K562 (cell line): ENCODE measurements at regions not wholly inside any gene's neighbourhood (a gene's known extent, or its start where the extent isn't known, plus 50 kb on each side); places are given as distances from the start of the nearest gene placed in this dataset.

Source experiments
- ARID4B ChIP-seq: sonication (generic); formaldehyde crosslinking; IDR thresholded peaks from 2 replicates; pipeline ENCODE4 v1.8.0; 2022; ENCODE audit warnings: mild to moderate bottlenecking, missing genetic modification reagents
- CBX1 ChIP-seq: sonication (generic); IDR thresholded peaks from 2 replicates; pipeline ENCODE4 v1.6.1; 2016; ENCODE audit warnings: antibody characterized with exemption, low read depth, mild to moderate bottlenecking
- HBP1 ChIP-seq: fragments of 450-650 bp; formaldehyde crosslinking; IDR thresholded peaks from 2 replicates; pipeline ENCODE4 v1.4.0; 2022; ENCODE audit warnings: missing genetic modification characterization
- PHTF2 ChIP-seq: fragments of 250-450 bp; sonication (Bioruptor Pico); IDR thresholded peaks from 2 replicates; pipeline ENCODE4 v1.5.0; 2021; ENCODE audit warnings: mild to moderate bottlenecking
- ZNF408 ChIP-seq: fragments of 250-450 bp; sonication (Bioruptor Pico); IDR thresholded peaks from 2 replicates; pipeline ENCODE4 v1.4.0; 2020; ENCODE audit warnings: low read depth, mild to moderate bottlenecking, moderate library complexity
- ZNF644 ChIP-seq: fragments of 200-800 bp; sonication (Bioruptor generic); IDR thresholded peaks from 2 replicates; pipeline ENCODE4 v1.6.1; 2016; ENCODE audit warnings: low read depth, missing genetic modification characterization, missing compliant biosample characterization
- ZNF77 ChIP-seq: fragments of 250-450 bp; sonication (Bioruptor Pico); IDR thresholded peaks from 2 replicates; pipeline ENCODE4 v1.5.0; 2020
- TF ChIP-seq, protein P1 (sequence below), 2 experiments: IDR thresholded peaks; 2 replicates each; pipeline ENCODE4 v1.6.1; 2011; ENCODE audit warnings: borderline replicate concordance in 1 of 2, control low read depth in 1 of 2, low read depth in 1 of 2, low read length in 1 of 2, mild to moderate bottlenecking in 1 of 2, mixed read lengths in 1 of 2, moderate library complexity in 1 of 2; ENCODE audit not compliant: insufficient read depth in 1 of 2, insufficient read length in 1 of 2, poor library complexity in 1 of 2, severe bottlenecking in 1 of 2; ENCODE audit errors: extremely low read depth in 1 of 2
- TF ChIP-seq, protein P2 (sequence below): sonication (generic); formaldehyde crosslinking; IDR thresholded peaks from 2 replicates; pipeline ENCODE4 v1.8.1; 2022; ENCODE audit warnings: missing genetic modification reagents
- TF ChIP-seq, protein P3 (sequence below): fragments of 200-400 bp; formaldehyde crosslinking; IDR thresholded peaks from 2 replicates; pipeline ENCODE4 v1.6.1; 2017; ENCODE audit warnings: mild to moderate bottlenecking, low read depth, low read length, moderate library complexity

- TF ChIP-seq ARID4B (CRISPR knock-in tag): no peak
- TF ChIP-seq ZNF644: no peak
- TF ChIP-seq ZNF77: no peak
- no peak for TF ChIP-seq PHTF2 (CRISPR knock-in tag)
- TF ChIP-seq, protein P1, sequence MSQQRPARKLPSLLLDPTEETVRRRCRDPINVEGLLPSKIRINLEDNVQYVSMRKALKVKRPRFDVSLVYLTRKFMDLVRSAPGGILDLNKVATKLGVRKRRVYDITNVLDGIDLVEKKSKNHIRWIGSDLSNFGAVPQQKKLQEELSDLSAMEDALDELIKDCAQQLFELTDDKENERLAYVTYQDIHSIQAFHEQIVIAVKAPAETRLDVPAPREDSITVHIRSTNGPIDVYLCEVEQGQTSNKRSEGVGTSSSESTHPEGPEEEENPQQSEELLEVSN (IDR thresholded peaks at IDR 0.05; ENCODE audit: borderline replicate concordance in 1 of 2, extremely low read depth in 1 of 2, insufficient read depth in 1 of 2, insufficient read length in 1 of 2, low read depth in 1 of 2, low read length in 1 of 2, poor library complexity in 1 of 2, severe bottlenecking in 1 of 2): no peak
- TF ChIP-seq HBP1 (CRISPR knock-in tag): no peak
- TF ChIP-seq ZNF408 (CRISPR knock-in tag): no peak
- TF ChIP-seq, protein P2, sequence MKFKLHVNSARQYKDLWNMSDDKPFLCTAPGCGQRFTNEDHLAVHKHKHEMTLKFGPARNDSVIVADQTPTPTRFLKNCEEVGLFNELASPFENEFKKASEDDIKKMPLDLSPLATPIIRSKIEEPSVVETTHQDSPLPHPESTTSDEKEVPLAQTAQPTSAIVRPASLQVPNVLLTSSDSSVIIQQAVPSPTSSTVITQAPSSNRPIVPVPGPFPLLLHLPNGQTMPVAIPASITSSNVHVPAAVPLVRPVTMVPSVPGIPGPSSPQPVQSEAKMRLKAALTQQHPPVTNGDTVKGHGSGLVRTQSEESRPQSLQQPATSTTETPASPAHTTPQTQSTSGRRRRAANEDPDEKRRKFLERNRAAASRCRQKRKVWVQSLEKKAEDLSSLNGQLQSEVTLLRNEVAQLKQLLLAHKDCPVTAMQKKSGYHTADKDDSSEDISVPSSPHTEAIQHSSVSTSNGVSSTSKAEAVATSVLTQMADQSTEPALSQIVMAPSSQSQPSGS: no peak
- TF ChIP-seq, protein P3, sequence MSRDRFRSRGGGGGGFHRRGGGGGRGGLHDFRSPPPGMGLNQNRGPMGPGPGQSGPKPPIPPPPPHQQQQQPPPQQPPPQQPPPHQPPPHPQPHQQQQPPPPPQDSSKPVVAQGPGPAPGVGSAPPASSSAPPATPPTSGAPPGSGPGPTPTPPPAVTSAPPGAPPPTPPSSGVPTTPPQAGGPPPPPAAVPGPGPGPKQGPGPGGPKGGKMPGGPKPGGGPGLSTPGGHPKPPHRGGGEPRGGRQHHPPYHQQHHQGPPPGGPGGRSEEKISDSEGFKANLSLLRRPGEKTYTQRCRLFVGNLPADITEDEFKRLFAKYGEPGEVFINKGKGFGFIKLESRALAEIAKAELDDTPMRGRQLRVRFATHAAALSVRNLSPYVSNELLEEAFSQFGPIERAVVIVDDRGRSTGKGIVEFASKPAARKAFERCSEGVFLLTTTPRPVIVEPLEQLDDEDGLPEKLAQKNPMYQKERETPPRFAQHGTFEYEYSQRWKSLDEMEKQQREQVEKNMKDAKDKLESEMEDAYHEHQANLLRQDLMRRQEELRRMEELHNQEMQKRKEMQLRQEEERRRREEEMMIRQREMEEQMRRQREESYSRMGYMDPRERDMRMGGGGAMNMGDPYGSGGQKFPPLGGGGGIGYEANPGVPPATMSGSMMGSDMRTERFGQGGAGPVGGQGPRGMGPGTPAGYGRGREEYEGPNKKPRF: no peak
- no peak for TF ChIP-seq CBX1
These were observed 93.3 kb downstream of the HRH4 start (continued) for GRCh38 chr18:24553571-24554285.
